ENCODE measurements at regions not wholly inside any gene's neighbourhood (a gene's known extent, or its start where the extent isn't known, plus 50 kb on each side); places are given as distances from the start of the nearest gene placed in this dataset.

DNA sequence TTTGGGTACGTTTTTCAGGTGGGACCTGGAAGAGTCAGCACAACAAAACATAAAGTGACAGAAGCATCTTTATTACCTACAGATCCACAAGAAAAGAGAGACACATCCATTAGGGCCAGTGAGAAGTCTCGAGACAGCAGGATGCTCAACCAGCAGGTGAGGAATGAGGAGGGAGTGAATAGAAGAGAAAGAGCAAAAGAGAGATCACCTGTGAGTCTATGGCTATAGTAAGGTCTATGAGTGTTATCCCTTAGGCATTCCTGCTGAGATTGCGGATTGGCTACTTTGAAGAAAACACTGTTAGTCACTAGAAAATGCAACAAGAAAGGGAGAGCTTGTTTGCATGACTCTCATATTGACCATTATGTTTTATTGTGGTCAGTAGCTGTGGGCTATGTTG is 1556.2 kb upstream of the GBE1 start:
- TF ChIP-seq, protein P1, sequence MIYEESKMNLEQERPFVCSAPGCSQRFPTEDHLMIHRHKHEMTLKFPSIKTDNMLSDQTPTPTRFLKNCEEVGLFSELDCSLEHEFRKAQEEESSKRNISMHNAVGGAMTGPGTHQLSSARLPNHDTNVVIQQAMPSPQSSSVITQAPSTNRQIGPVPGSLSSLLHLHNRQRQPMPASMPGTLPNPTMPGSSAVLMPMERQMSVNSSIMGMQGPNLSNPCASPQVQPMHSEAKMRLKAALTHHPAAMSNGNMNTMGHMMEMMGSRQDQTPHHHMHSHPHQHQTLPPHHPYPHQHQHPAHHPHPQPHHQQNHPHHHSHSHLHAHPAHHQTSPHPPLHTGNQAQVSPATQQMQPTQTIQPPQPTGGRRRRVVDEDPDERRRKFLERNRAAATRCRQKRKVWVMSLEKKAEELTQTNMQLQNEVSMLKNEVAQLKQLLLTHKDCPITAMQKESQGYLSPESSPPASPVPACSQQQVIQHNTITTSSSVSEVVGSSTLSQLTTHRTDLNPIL (CRISPR knock-in tag; IDR thresholded peaks at IDR 0.05; ENCODE audit: low read depth) = no peak
- TF ChIP-seq ZNF8 (CRISPR knock-in tag; IDR thresholded peaks at IDR 0.05) (no peak), PATZ1 (CRISPR knock-in tag; IDR thresholded peaks at IDR 0.05; ENCODE audit: borderline replicate concordance) (no peak), ZNF70 (CRISPR knock-in tag; IDR thresholded peaks at IDR 0.05) (no peak), ZC3H10 (CRISPR knock-in tag; IDR thresholded peaks at IDR 0.05) (no peak), TOX (CRISPR knock-in tag; IDR thresholded peaks at IDR 0.05; ENCODE audit: borderline replicate concordance) (no peak), ESRRG (CRISPR knock-in tag; IDR thresholded peaks at IDR 0.05) (no peak)
